Lower leg skin (tissue), 3 donors: ENCODE measurements at regions not wholly inside any gene's neighbourhood (a gene's known extent, or its start where the extent isn't known, plus 50 kb on each side); places are given as distances from the start of the nearest gene placed in this dataset.

Experiments
- POLR2A ChIP-seq, 2 donors: fragments of 450-650 bp; IDR thresholded peaks; one replicate each; pipeline ENCODE4 v1.6.1; 2016 to 2017; ENCODE audit warnings: antibody characterized with exemption in 2 of 2, mild to moderate bottlenecking in 1 of 2, moderate library complexity in 1 of 2
- TF ChIP-seq, protein P1 (sequence below), 3 donors: fragments of 450-650 bp; IDR thresholded peaks; one replicate each; pipeline ENCODE4 v1.5.1; 2016; ENCODE audit warnings: antibody characterized with exemption in 3 of 3, mild to moderate bottlenecking in 3 of 3, moderate library complexity in 2 of 3

DNA sequence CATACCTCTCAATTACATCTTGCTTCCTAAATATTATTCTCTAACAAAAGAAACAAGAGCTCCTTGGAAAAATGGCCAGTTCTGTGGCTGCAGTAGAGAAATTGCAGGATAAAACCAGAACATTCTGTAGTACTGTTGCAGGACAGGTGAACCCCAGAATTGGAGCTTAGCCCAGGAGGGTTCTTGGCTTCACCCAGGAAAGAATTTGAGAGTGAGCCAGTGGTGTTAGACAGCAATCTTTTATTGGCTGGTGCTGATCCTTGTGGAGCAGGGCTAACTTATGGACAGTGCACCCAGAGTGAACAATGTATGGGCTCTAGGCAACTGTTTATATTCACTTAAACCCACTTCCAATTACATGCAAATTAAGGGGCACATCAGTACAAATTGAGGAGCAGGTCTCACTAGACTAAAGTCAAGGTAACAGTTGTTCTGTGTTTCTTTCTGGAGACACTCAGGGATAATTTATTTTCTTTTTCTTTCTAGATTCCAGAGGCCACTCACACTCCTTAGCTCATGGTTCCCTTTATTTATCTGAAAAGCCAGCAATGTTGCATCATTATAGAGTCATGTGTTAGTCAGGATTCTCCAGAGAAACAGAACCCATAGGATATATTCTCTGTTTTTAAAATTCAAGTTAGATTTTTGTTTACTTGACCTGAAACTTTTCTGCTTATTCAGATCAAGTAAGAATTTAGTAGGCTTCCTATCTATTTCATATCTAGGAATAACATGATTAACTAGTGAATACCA lies 348.1 kb downstream of the CCDC85A start:
- TF ChIP-seq, protein P1, sequence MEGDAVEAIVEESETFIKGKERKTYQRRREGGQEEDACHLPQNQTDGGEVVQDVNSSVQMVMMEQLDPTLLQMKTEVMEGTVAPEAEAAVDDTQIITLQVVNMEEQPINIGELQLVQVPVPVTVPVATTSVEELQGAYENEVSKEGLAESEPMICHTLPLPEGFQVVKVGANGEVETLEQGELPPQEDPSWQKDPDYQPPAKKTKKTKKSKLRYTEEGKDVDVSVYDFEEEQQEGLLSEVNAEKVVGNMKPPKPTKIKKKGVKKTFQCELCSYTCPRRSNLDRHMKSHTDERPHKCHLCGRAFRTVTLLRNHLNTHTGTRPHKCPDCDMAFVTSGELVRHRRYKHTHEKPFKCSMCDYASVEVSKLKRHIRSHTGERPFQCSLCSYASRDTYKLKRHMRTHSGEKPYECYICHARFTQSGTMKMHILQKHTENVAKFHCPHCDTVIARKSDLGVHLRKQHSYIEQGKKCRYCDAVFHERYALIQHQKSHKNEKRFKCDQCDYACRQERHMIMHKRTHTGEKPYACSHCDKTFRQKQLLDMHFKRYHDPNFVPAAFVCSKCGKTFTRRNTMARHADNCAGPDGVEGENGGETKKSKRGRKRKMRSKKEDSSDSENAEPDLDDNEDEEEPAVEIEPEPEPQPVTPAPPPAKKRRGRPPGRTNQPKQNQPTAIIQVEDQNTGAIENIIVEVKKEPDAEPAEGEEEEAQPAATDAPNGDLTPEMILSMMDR (IDR thresholded peaks at IDR 0.05) = no peak
- TF ChIP-seq POLR2A (IDR thresholded peaks at IDR 0.05) = no peak
